ENCODE measurements at regions not wholly inside any gene's neighbourhood (a gene's known extent, or its start where the extent isn't known, plus 50 kb on each side); places are given as distances from the start of the nearest gene placed in this dataset.

- H2BK5ac ChIP-seq (ENCODE audit: low read depth, low read length) = no peak overlapping the region
- FAIRE-seq = no peak
- CTCF ChIA-PET (ENCODE audit: partially characterized antibody) = no interaction called here
- TF ChIP-seq SP2 (IDR thresholded peaks at IDR 0.05; ENCODE audit: low read length) (no peak), HDAC6 (IDR thresholded peaks at IDR 0.05; ENCODE audit: low read depth, low read length) (no peak), TAF1 (IDR thresholded peaks at IDR 0.05; ENCODE audit: low read depth, low read length) (no peak), E2F6 (IDR thresholded peaks at IDR 0.05) (no peak), SIN3A (conservative IDR thresholded peaks at IDR 0.05 in 1 of 2, IDR thresholded peaks at IDR 0.05 in 1 of 2; ENCODE audit: low read depth in 1 of 2, low read length in 2 of 2) (no peak), SP4 (IDR thresholded peaks at IDR 0.05; ENCODE audit: low read length) (no peak), ATF2 (IDR thresholded peaks at IDR 0.05; ENCODE audit: low read length) (no peak), SIX5 (IDR thresholded peaks at IDR 0.05; ENCODE audit: low read depth, low read length) (no peak), BRCA1 (IDR thresholded peaks at IDR 0.05; ENCODE audit: low read depth, low read length) (no peak), CBX8 (IDR thresholded peaks at IDR 0.05; ENCODE audit: borderline replicate concordance, low read depth, low read length) (no peak), POLR2A (IDR thresholded peaks at IDR 0.05; ENCODE audit: control extremely low read depth in 1 of 2, low read depth in 2 of 2, low read length in 2 of 2) (no peak), JUN (IDR thresholded peaks at IDR 0.05; ENCODE audit: low read depth, low read length) (no peak), FOSL1 (IDR thresholded peaks at IDR 0.05; ENCODE audit: insufficient read depth, low read depth, low read length) (no peak), CEBPB (IDR thresholded peaks at IDR 0.05; ENCODE audit: low read depth, low read length) (no peak), SUZ12 (IDR thresholded peaks at IDR 0.05; ENCODE audit: low read length) (no peak)
Measured at GRCh38 chr11:95661162-95661561, 128.4 kb downstream of the FAM76B start.

More at GRCh38 chr11:95661162-95661561, 128.4 kb downstream of the FAM76B start:
- H3K18ac ChIP-seq (ENCODE audit: extremely low read depth, low read length) = no peak overlapping the region
- H3K4me3 ChIP-seq (ENCODE audit: extremely low read depth in 1 of 4, insufficient read depth in 2 of 4, low read depth in 3 of 4, low read length in 4 of 4) = no peak overlapping the region
- H3K9me3 ChIP-seq (ENCODE audit: insufficient read depth in 2 of 2, low read depth in 1 of 2, low read length in 1 of 2) = no peaks in the 10 kb centered on the region
- no peaks in the 10 kb centered on the region for H3K23me2 ChIP-seq (ENCODE audit: low read depth, low read length)
- no peak overlapping the region for H3K23ac ChIP-seq (ENCODE audit: insufficient read length)
- H3K4ac ChIP-seq (replicated peaks; ENCODE audit: insufficient read length, low read depth, low read length) = no peak overlapping the region
- H4K91ac ChIP-seq (replicated peaks; ENCODE audit: insufficient read length, low read length) = no peak overlapping the region
- H2AFZ ChIP-seq (ENCODE audit: low read length) = no peak overlapping the region
- H4K5ac ChIP-seq (ENCODE audit: insufficient read length, low read depth, low read length) = no peak overlapping the region
- no peak overlapping the region for H3K9ac ChIP-seq (replicated peaks in 1 of 4; ENCODE audit: extremely low read depth in 1 of 4, low read depth in 3 of 4, low read length in 3 of 4)
- H3K56ac ChIP-seq (replicated peaks; ENCODE audit: insufficient read length, low read depth, low read length) = no peak overlapping the region
- no peak overlapping the region for H4K8ac ChIP-seq (ENCODE audit: extremely low read depth, insufficient read depth, low read length)
- no peak overlapping the region for H3K4me2 ChIP-seq (ENCODE audit: insufficient read depth in 1 of 2, low read depth in 2 of 2, low read length in 2 of 2)
- no peak overlapping the region for H2BK15ac ChIP-seq (ENCODE audit: low read length)
- H3K4me1 ChIP-seq (replicated peaks in 1 of 4; ENCODE audit: control insufficient read depth in 3 of 4, insufficient read depth in 4 of 4, low read length in 3 of 4) = no peaks in the 10 kb centered on the region
- no peaks in the 10 kb centered on the region for H4K20me1 ChIP-seq (replicated peaks in 1 of 2; ENCODE audit: control insufficient read depth in 1 of 2, insufficient read depth in 2 of 2, low read length in 2 of 2)
- no peaks in the 10 kb centered on the region for H3K27me3 ChIP-seq (replicated peaks in 1 of 4; ENCODE audit: control insufficient read depth in 3 of 4, extremely low read depth in 1 of 4, insufficient read depth in 3 of 4, low read length in 3 of 4)
- POLR2A ChIA-PET (ENCODE audit: partially characterized antibody) = no interaction called here
- H2BK12ac ChIP-seq (ENCODE audit: low read depth, low read length) = no peak overlapping the region
- no peaks in the 10 kb centered on the region for H3K79me2 ChIP-seq (ENCODE audit: control insufficient read depth in 1 of 2, insufficient read depth in 2 of 2, low read length in 2 of 2)
- no peak overlapping the region for H2AK5ac ChIP-seq (ENCODE audit: low read depth, low read length)
- H3K36me3 ChIP-seq (ENCODE audit: control insufficient read depth in 2 of 4, insufficient read depth in 4 of 4, low read length in 3 of 4) = no peaks in the 10 kb centered on the region
- no peak overlapping the region for H3K14ac ChIP-seq (ENCODE audit: insufficient read length)
- WGBS, 2 experiments (ENCODE audit: extremely low coverage in 1 of 2, insufficient coverage in 1 of 2, insufficient read length in 1 of 2, insufficient replicate concordance in 2 of 2, low coverage in 1 of 2, low lambda C conversion rate in 2 of 2, missing lambda C conversion rate in 1 of 2) = 93% methylated on average over 2 of the region's 2 CpGs; no CpG with 5 or more reads in 1 of the 2 experiments
- H3K27ac ChIP-seq (ENCODE audit: low read depth, low read length) = no peak overlapping the region
- H2BK20ac ChIP-seq (ENCODE audit: low read length) = no peak overlapping the region
- no peaks in the 10 kb centered on the region for H3K79me1 ChIP-seq (ENCODE audit: low read depth, low read length)
- no peak for DNase-seq (ENCODE audit: low read depth in 1 of 2, low spot score in 2 of 2)
- no peak overlapping the region for H2BK120ac ChIP-seq (replicated peaks; ENCODE audit: low read depth, low read length)
